ENCODE measurements at regions not wholly inside any gene's neighbourhood (a gene's known extent, or its start where the extent isn't known, plus 50 kb on each side); places are given as distances from the start of the nearest gene placed in this dataset.

- no peak for DNase-seq (ENCODE audit: low read depth, low spot score)
- no peak overlapping the region for H3K4me3 ChIP-seq (ENCODE audit: low read depth, low read length)
- POLR2A ChIA-PET = no interaction called here
- CTCF ChIA-PET = no interaction called here
- TF ChIP-seq CTCF (IDR thresholded peaks at IDR 0.05; ENCODE audit: insufficient read depth, low read length, missing control alignments) = no peak
Observed at GRCh38 chr5:106324356-106324755, 1346.4 kb downstream of the EFNA5 start.

- DNase-seq (ENCODE audit: low read depth, low spot score) = no peak
- ChIA-PET POLR2A (interaction anchor here (0.7 kb wide), 1 partner anchor 1079 kb away, joined by 3 read pairs; no protein-coding TSS in a partner anchor), CTCF (no interaction called here)
- no peak for TF ChIP-seq CTCF (IDR thresholded peaks at IDR 0.05; ENCODE audit: insufficient read depth, low read length, missing control alignments)
- H3K4me3 ChIP-seq (ENCODE audit: low read depth, low read length) = no peak overlapping the region
Observed at GRCh38 chr5:106321242-106321641, 1349.5 kb downstream of the EFNA5 start.

GRCh38 chr5:106314221-106314824 is 1356.4 kb downstream of the EFNA5 start:
- CTCF ChIA-PET = interaction anchor here (0.9 kb wide), 1 partner anchor 45 kb away, joined by 4 read pairs; no protein-coding TSS in a partner anchor
- H3K4me3 ChIP-seq (ENCODE audit: low read depth, low read length) = no peak overlapping the region
- POLR2A ChIA-PET = no interaction called here
- TF ChIP-seq CTCF (IDR thresholded peaks at IDR 0.05; ENCODE audit: insufficient read depth, low read length, missing control alignments) = no peak
- no peak for DNase-seq (ENCODE audit: low read depth, low spot score)

GRCh38 chr5:106312360-106312759 is 1358.4 kb downstream of the EFNA5 start:
- DNase-seq (ENCODE audit: low read depth, low spot score) = peak; percentile 50
- ChIA-PET CTCF (interaction anchor here (1.5 to 1.6 kb wide), 2 partner anchors 42 to 43 kb away, joined by 4 to 5 read pairs; no protein-coding TSS in a partner anchor), POLR2A (no interaction called here)
- TF ChIP-seq CTCF (IDR thresholded peaks at IDR 0.05; ENCODE audit: insufficient read depth, low read length, missing control alignments) = no peak
- no peak overlapping the region for H3K4me3 ChIP-seq (ENCODE audit: low read depth, low read length)

GRCh38 chr5:106311230-106311915 is 1359.4 kb downstream of the EFNA5 start:
- CTCF ChIA-PET = interaction anchor here (1.4 to 1.6 kb wide), 2 partner anchors 41 to 42 kb away, joined by 5 read pairs; no protein-coding TSS in a partner anchor
- no peak for TF ChIP-seq CTCF (IDR thresholded peaks at IDR 0.05; ENCODE audit: insufficient read depth, low read length, missing control alignments)
- no peak for DNase-seq (ENCODE audit: low read depth, low spot score)
- H3K4me3 ChIP-seq (ENCODE audit: low read depth, low read length) = no peak overlapping the region
- POLR2A ChIA-PET = no interaction called here

- no peak overlapping the region for H3K4me3 ChIP-seq (ENCODE audit: low read depth, low read length)
- DNase-seq (ENCODE audit: low read depth, low spot score) = no peak
- ChIA-PET POLR2A (no interaction called here), CTCF (no interaction called here)
- TF ChIP-seq CTCF (IDR thresholded peaks at IDR 0.05; ENCODE audit: insufficient read depth, low read length, missing control alignments) = no peak
Observed at GRCh38 chr5:106307265-106307664, 1363.5 kb downstream of the EFNA5 start.
